ENCODE measurements at regions not wholly inside any gene's neighbourhood (a gene's known extent, or its start where the extent isn't known, plus 50 kb on each side); places are given as distances from the start of the nearest gene placed in this dataset.
A peak's percentile ranks its signal among the peaks of the same experiment; 100 is the strongest.

DNA sequence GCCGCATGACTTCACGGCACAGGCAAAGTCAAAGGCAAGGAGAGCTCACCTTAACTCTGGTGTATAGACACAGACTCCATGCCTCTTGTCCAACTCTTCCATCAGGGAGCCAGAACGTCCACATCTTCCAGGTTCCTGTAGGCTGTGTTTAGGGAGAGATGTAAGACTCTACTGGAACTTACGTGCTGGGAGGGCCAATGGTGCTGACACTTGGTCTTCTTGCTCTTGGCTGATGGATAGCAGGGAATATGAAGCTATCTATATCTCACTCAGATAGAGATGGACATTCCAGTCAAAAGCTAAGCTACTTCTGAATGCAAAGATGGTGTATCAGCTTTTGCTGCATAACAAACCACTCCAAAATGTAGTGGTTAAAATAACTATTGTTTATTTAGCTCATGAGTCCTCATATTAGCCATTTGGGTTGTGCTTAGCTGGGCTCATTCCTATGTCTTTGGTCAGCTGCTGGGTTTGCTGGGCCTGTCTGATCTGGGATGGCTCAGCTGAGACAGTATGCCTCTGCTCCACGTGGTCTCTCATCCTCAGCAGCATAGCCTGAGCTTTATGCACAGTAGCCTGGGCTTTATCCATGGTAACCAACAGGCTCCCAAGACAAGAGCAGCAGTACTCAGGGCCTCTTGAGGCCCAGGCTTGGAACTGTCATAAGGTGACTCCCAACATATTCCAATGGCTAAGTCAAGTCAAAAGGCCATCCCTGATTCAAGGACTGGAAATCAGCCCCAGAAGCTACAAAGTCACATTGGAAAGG, 111.6 kb downstream of the SNX5 start:
- H3K9me3 ChIP-seq (ENCODE audit: control extremely low read depth in 1 of 3, control insufficient read depth in 2 of 3, insufficient read depth in 1 of 3, low read length in 2 of 3), result peaks cover 0 to 12% (median 0%) of the 10 kb centered on the region in 3 donors
- no peaks in the 10 kb centered on the region for H3K27me3 ChIP-seq (replicated peaks in 1 of 4; ENCODE audit: control extremely low read depth in 1 of 4, control insufficient read depth in 3 of 4, insufficient read depth in 4 of 4, low read length in 3 of 4)
- peaks cover 76% of the 10 kb centered on the region for H3K4me1 Mint-ChIP-seq
- H3K4me3 Mint-ChIP-seq, result peak overlapping the region; percentile 31
- intact Hi-C loops (cut with micrococcal nuclease), result loop anchor here (2.0 to 10.0 kb wide), 4 partner anchors 22 to 175 kb away; partner anchors contain the start of genes MGME1, RRBP1 and SNX5
- ChIA-PET CTCF (interaction anchor here (1.0 to 4.7 kb wide), 8 partner anchors 8 to 174 kb away, joined by 3 to 18 read pairs (median 4); partner anchors contain the start of gene RRBP1), POLR2A (interaction anchor here (1.2 to 1.4 kb wide), 2 partner anchors 11 to 175 kb away, joined by 5 to 7 read pairs; partner anchors contain the start of gene RRBP1)
- no peaks in the 10 kb centered on the region for H3K36me3 ChIP-seq (replicated peaks in 1 of 2; ENCODE audit: control extremely low read depth in 1 of 2, control insufficient read depth in 1 of 2, extremely low read depth in 1 of 2, insufficient read depth in 2 of 2, low read length in 1 of 2)
- TF ChIP-seq CTCF (IDR thresholded peaks at IDR 0.05) (no peak), EZH2 (IDR thresholded peaks at IDR 0.05; ENCODE audit: borderline replicate concordance, insufficient read depth, low read depth, low read length, poor library complexity, severe bottlenecking) (no peak)
- H3K27ac ChIP-seq (ENCODE audit: low read length in 2 of 2), result peak overlapping the region; percentile 47 to 76
- H3K4me2 ChIP-seq (replicated peaks; ENCODE audit: low read depth, low read length, poor library complexity, severe bottlenecking), result peak overlapping the region; percentile 54
- peaks cover 4% of the 10 kb centered on the region for H3K27me3 Mint-ChIP-seq
- H3K9ac ChIP-seq (ENCODE audit: low read length), result peak overlapping the region; percentile 32
- no peak overlapping the region for H2AFZ ChIP-seq (ENCODE audit: insufficient read depth, low read depth, low read length, poor library complexity, severe bottlenecking)
- H3K27ac Mint-ChIP-seq, result peak overlapping the region; percentile 83
- peaks cover 76 to 78% of the 10 kb centered on the region in 2 donors for H3K4me1 ChIP-seq (ENCODE audit: control insufficient read depth in 2 of 2, insufficient read depth in 2 of 2, low read length in 2 of 2)
- H4K20me1 ChIP-seq (ENCODE audit: control insufficient read depth, insufficient read depth, low read length, poor library complexity, severe bottlenecking), result no peaks in the 10 kb centered on the region
- DNase-seq (no peak), ATAC-seq (ENCODE audit: low read depth) (no peak)
- 91% methylated on average over 1 of the region's 5 CpGs for WGBS (ENCODE audit: insufficient coverage)
- H3K4me3 ChIP-seq (ENCODE audit: control extremely low read depth in 1 of 5, extremely low read depth in 1 of 5, insufficient read depth in 1 of 5, low read depth in 2 of 5, low read length in 4 of 5), result peak overlapping the region in 1 of 5 experiments; percentile 8
- no peaks in the 10 kb centered on the region for H3K79me2 ChIP-seq (ENCODE audit: control insufficient read depth, insufficient read depth, low read length)
- H3K9me3 Mint-ChIP-seq (ENCODE audit: insufficient read depth), result no peaks in the 10 kb centered on the region
